ENCODE measurements at regions not wholly inside any gene's neighbourhood (a gene's known extent, or its start where the extent isn't known, plus 50 kb on each side); places are given as distances from the start of the nearest gene placed in this dataset.

- no peak for TF ChIP-seq CTCF (IDR thresholded peaks at IDR 0.05; ENCODE audit: low read depth, low read length)
- H3K4me3 ChIP-seq (ENCODE audit: low read depth, low read length) = no peak overlapping the region
Measured at GRCh38 chr1:214923278-214923915, 159.1 kb upstream of the KCNK2 start.

- TF ChIP-seq CTCF (IDR thresholded peaks at IDR 0.05; ENCODE audit: low read depth, low read length) = no peak
- no peak overlapping the region for H3K4me3 ChIP-seq (ENCODE audit: low read depth, low read length)
Measured at GRCh38 chr1:214927796-214928195, 154.7 kb upstream of the KCNK2 start.

- TF ChIP-seq CTCF (IDR thresholded peaks at IDR 0.05; ENCODE audit: low read depth, low read length) = no peak
- H3K4me3 ChIP-seq (ENCODE audit: low read depth, low read length) = no peak overlapping the region
Measured at GRCh38 chr1:214928574-214928973, 154.0 kb upstream of the KCNK2 start.

DNA sequence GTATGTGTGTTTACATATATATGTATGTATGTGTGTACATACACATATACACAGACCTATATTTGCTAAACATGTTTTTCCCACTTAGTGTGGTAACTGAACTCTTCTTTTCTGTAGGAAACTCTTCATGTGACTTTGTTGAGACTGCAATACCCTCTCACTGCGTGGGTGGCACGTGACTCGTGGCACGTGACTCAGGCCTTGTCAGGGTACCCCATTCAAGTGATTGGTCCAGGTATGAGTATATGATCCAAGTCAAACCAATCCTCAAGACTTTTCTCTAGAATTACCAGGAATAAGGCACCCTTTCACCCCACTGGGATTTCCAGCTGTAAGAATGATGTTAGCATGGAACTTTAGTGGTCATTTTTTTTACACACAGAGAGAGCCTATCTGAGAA is 149.2 kb upstream of the KCNK2 start:
- no peak overlapping the region for H3K4me3 ChIP-seq (ENCODE audit: low read depth, low read length)
- TF ChIP-seq CTCF (IDR thresholded peaks at IDR 0.05; ENCODE audit: low read depth, low read length) = no peak

- H3K4me3 ChIP-seq (ENCODE audit: low read depth, low read length) = no peak overlapping the region
- TF ChIP-seq CTCF (IDR thresholded peaks at IDR 0.05; ENCODE audit: low read depth, low read length) = no peak
Measured at GRCh38 chr1:214934045-214934444, 148.5 kb upstream of the KCNK2 start.

DNA sequence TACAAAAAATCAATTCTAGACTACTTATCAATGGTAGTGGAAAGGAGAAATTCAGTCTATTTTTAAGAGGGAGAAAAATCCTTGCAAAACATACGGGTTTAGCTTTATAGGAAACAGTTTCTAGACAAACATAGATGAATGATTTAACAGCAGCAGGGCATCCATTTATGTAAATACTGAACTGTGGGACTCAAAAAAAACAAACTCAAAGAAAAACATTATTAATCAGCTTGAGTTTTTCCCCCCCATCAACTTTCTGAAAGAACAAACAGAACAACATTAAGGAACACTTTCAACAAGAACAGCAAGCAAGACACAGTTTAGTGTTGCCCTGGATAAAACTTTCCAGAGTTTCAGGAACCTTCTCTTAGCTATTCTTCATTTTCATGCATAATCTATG is 147.3 kb upstream of the KCNK2 start:
- no peak overlapping the region for H3K4me3 ChIP-seq (ENCODE audit: low read depth, low read length)
- TF ChIP-seq CTCF (IDR thresholded peaks at IDR 0.05; ENCODE audit: low read depth, low read length) = no peak

DNA sequence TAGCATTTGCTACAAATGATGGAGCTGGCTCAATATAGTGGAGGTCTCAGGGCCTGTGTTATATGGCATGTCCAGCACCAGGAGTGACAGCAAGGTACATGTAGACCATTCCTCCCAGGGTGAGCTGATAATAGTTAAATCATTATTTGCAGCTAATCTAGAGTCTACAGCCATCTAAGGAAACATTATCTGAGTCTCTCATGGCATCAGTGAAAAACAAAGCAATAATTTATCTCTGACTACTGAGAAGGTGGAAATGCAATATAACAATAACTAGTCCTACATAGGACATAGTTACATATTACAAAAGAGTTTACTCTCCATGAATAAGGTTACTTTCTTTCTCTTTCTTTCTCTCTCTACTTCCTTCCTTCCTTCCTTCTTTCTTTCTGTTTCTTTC is 143.4 kb upstream of the KCNK2 start:
- H3K4me3 ChIP-seq (ENCODE audit: low read depth, low read length) = no peak overlapping the region
- no peak for TF ChIP-seq CTCF (IDR thresholded peaks at IDR 0.05; ENCODE audit: low read depth, low read length)

All from WI38 (cell line).